ENCODE measurements at regions not wholly inside any gene's neighbourhood (a gene's known extent, or its start where the extent isn't known, plus 50 kb on each side); places are given as distances from the start of the nearest gene placed in this dataset.
"Not testable (repeated sequence)": the region's sequence is repeated elsewhere in the genome, so short reads cannot be mapped to it uniquely, and the experiment has no call there.

GRCh38 chr5:103743421-103743820, 180.8 kb upstream of the NUDT12 start:
- intact Hi-C loops (cut with micrococcal nuclease): no loop called here

- intact Hi-C loops (cut with micrococcal nuclease): no loop called here
Measured at GRCh38 chr5:103741984-103742383, 179.4 kb upstream of the NUDT12 start.

- intact Hi-C loops (cut with micrococcal nuclease): not testable (repeated sequence)
Measured at GRCh38 chr5:103736343-103736742, 173.8 kb upstream of the NUDT12 start.

GRCh38 chr5:103724271-103724670, 161.7 kb upstream of the NUDT12 start:
- intact Hi-C loops (cut with micrococcal nuclease): no loop called here

- intact Hi-C loops (cut with micrococcal nuclease): no loop called here
Measured at GRCh38 chr5:103721183-103721582, 158.6 kb upstream of the NUDT12 start.

- intact Hi-C loops (cut with micrococcal nuclease): loop anchor here (5.0 kb wide), 1 partner anchor 51 kb away; no protein-coding TSS in a partner anchor
Measured at GRCh38 chr5:103718108-103718507, 155.5 kb upstream of the NUDT12 start.

- intact Hi-C loops (cut with micrococcal nuclease): no loop called here
Measured at GRCh38 chr5:103708601-103709000, 146.0 kb upstream of the NUDT12 start.

- intact Hi-C loops (cut with micrococcal nuclease): no loop called here
Measured at GRCh38 chr5:103706939-103707682, 144.5 kb upstream of the NUDT12 start.

GRCh38 chr5:103703617-103704016, 141.0 kb upstream of the NUDT12 start:
- intact Hi-C loops (cut with micrococcal nuclease): no loop called here

- intact Hi-C loops (cut with micrococcal nuclease): no loop called here
Measured at GRCh38 chr5:103693517-103693916, 130.9 kb upstream of the NUDT12 start.

- intact Hi-C loops (cut with micrococcal nuclease): no loop called here
Measured at GRCh38 chr5:103690676-103691075, 128.1 kb upstream of the NUDT12 start.

GRCh38 chr5:103679873-103680272, 117.3 kb upstream of the NUDT12 start:
- intact Hi-C loops (cut with micrococcal nuclease): no loop called here

GRCh38 chr5:103676198-103676597, 113.6 kb upstream of the NUDT12 start:
- intact Hi-C loops (cut with micrococcal nuclease): not testable (repeated sequence)

GRCh38 chr5:103674739-103675138, 112.2 kb upstream of the NUDT12 start:
- intact Hi-C loops (cut with micrococcal nuclease): no loop called here

- intact Hi-C loops (cut with micrococcal nuclease): no loop called here
Measured at GRCh38 chr5:103674251-103674650, 111.7 kb upstream of the NUDT12 start.

- intact Hi-C loops (cut with micrococcal nuclease): loop anchor here (5.0 kb wide), 1 partner anchor 48 kb away; no protein-coding TSS in a partner anchor
Measured at GRCh38 chr5:103669615-103670014, 107.0 kb upstream of the NUDT12 start.

GRCh38 chr5:103668281-103668680, 105.7 kb upstream of the NUDT12 start:
- intact Hi-C loops (cut with micrococcal nuclease): loop anchor here (5.0 kb wide), 1 partner anchor 49 kb away; no protein-coding TSS in a partner anchor

GRCh38 chr5:103667068-103667467, 104.5 kb upstream of the NUDT12 start:
- intact Hi-C loops (cut with micrococcal nuclease): loop anchor here (5.0 kb wide), 1 partner anchor 50 kb away; no protein-coding TSS in a partner anchor

- intact Hi-C loops (cut with micrococcal nuclease): no loop called here
Measured at GRCh38 chr5:103657301-103657700, 94.7 kb upstream of the NUDT12 start.

- intact Hi-C loops (cut with micrococcal nuclease): no loop called here
Measured at GRCh38 chr5:103648086-103648485, 85.5 kb upstream of the NUDT12 start.

GRCh38 chr5:103646698-103647614, 84.4 kb upstream of the NUDT12 start:
- intact Hi-C loops (cut with micrococcal nuclease): no loop called here

GRCh38 chr5:103645816-103646215, 83.2 kb upstream of the NUDT12 start:
- intact Hi-C loops (cut with micrococcal nuclease): no loop called here
